Skeletal muscle cell (primary cell): ENCODE measurements at regions not wholly inside any gene's neighbourhood (a gene's known extent, or its start where the extent isn't known, plus 50 kb on each side); places are given as distances from the start of the nearest gene placed in this dataset.

ENCODE experiments used
- DNase-seq: peaks from one replicate; pipeline ENCODE4 v3.0.0-alpha.2; 2010; ENCODE audit warnings: low read depth
- H3K4me3 ChIP-seq: 2 replicates; pipeline ENCODE4 v1.5.1; 2011; ENCODE audit warnings: low read depth, mild to moderate bottlenecking, control low read depth, low read length, moderate library complexity

GRCh38 chr3:105051111-105051510 lies 315.6 kb upstream of the ALCAM start:
- DNase-seq = no peak
- H3K4me3 ChIP-seq = no peak overlapping the region

- DNase-seq = no peak
- no peak overlapping the region for H3K4me3 ChIP-seq
Observed at GRCh38 chr3:105051972-105052371, 314.7 kb upstream of the ALCAM start.

- H3K4me3 ChIP-seq = no peak overlapping the region
- no peak for DNase-seq
Observed at GRCh38 chr3:105062853-105063252, 303.9 kb upstream of the ALCAM start.

GRCh38 chr3:105065895-105066839 lies 300.5 kb upstream of the ALCAM start:
- no peak overlapping the region for H3K4me3 ChIP-seq
- peak; percentile 2 for DNase-seq

GRCh38 chr3:105067361-105067760 lies 299.3 kb upstream of the ALCAM start:
- DNase-seq = no peak
- no peak overlapping the region for H3K4me3 ChIP-seq

- DNase-seq = no peak
- no peak overlapping the region for H3K4me3 ChIP-seq
Observed at GRCh38 chr3:105077060-105077822, 289.5 kb upstream of the ALCAM start.

GRCh38 chr3:105083945-105084344 lies 282.8 kb upstream of the ALCAM start:
- DNase-seq = no peak
- H3K4me3 ChIP-seq = no peak overlapping the region

GRCh38 chr3:105085506-105085905 lies 281.2 kb upstream of the ALCAM start:
- no peak overlapping the region for H3K4me3 ChIP-seq
- DNase-seq = no peak

- no peak overlapping the region for H3K4me3 ChIP-seq
- DNase-seq = no peak
Observed at GRCh38 chr3:105093371-105094252, 273.1 kb upstream of the ALCAM start.

GRCh38 chr3:105094588-105094987 lies 272.1 kb upstream of the ALCAM start:
- no peak overlapping the region for H3K4me3 ChIP-seq
- DNase-seq = no peak

GRCh38 chr3:105096071-105096470 lies 270.6 kb upstream of the ALCAM start:
- DNase-seq = no peak
- no peak overlapping the region for H3K4me3 ChIP-seq

- no peak for DNase-seq
- H3K4me3 ChIP-seq = no peak overlapping the region
Observed at GRCh38 chr3:105101603-105102002, 265.1 kb upstream of the ALCAM start.

- no peak overlapping the region for H3K4me3 ChIP-seq
- DNase-seq = no peak
Observed at GRCh38 chr3:105103139-105103538, 263.6 kb upstream of the ALCAM start.

GRCh38 chr3:105108823-105109222 lies 257.9 kb upstream of the ALCAM start:
- no peak overlapping the region for H3K4me3 ChIP-seq
- no peak for DNase-seq

- no peak overlapping the region for H3K4me3 ChIP-seq
- peak; percentile 60 for DNase-seq
Observed at GRCh38 chr3:105118905-105119304, 247.8 kb upstream of the ALCAM start.

- DNase-seq = no peak
- H3K4me3 ChIP-seq = no peak overlapping the region
Observed at GRCh38 chr3:105119801-105120340, 246.8 kb upstream of the ALCAM start.

- DNase-seq = no peak
- no peak overlapping the region for H3K4me3 ChIP-seq
Observed at GRCh38 chr3:105130911-105131310, 235.8 kb upstream of the ALCAM start.

GRCh38 chr3:105137911-105138310 lies 228.8 kb upstream of the ALCAM start:
- H3K4me3 ChIP-seq = no peak overlapping the region
- DNase-seq = no peak

- no peak overlapping the region for H3K4me3 ChIP-seq
- DNase-seq = no peak
Observed at GRCh38 chr3:105139881-105140560, 226.7 kb upstream of the ALCAM start.
